Hindlimb muscle (tissue), 1 donor: ENCODE measurements at regions not wholly inside any gene's neighbourhood (a gene's known extent, or its start where the extent isn't known, plus 50 kb on each side); places are given as distances from the start of the nearest gene placed in this dataset.
"Not testable (repeated sequence)": the region's sequence is repeated elsewhere in the genome, so short reads cannot be mapped to it uniquely, and the experiment has no call there.

Experiments used
- DNase-seq: peaks from one replicate; pipeline ENCODE4 v3.0.0-alpha.2; 2013

GRCh38 chr5:173667702-173668101 lies 51.3 kb upstream of the BOD1 start:
- DNase-seq: no peak

DNA sequence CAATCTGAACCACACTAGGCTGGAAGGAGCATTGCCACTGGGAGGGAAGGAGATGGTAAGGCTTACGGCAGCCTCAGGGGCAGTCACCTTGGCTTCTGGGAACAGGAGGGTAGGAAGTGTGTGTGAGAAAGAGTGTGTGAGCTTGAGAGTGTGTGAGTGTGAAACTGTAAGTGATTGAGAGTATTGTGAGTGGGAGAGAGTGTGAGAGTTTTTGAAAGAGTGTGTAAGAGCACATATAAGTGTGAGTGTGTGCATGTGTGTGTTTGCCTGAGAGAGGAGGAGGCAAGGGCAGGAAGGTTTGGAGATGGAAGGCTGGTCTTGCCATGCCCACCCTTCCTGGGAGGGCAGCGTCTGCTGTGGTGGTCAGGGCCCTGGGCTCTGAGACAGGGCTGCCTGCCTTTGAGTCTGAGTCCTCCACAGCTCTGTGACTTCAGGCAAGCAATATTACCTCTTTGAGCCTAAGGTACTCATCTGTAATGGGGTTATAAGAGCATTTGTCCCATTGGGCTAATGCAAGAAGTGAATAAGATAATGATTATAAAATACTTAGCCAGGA lies 51.9 kb upstream of the BOD1 start:
- DNase-seq: no peak

DNA sequence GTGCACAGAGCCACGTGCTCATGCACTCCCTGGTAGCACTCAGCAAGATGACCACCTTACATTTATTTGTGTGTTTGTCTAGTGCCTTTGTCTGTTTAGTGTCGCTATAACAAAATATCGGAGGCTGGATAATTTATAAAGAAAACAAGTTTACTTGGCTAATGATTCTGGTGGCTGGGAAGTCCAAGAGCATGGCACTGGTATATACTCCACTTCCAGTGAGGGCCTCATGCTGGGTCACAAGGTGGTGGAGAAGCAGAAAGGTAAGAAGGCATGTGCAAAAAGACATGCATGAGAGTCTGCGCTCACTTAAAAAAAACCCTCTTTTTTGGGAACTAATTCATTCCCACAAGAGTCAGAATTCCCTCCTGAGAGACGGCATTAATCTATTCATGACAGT lies 52.5 kb upstream of the BOD1 start:
- DNase-seq: no peak

DNA sequence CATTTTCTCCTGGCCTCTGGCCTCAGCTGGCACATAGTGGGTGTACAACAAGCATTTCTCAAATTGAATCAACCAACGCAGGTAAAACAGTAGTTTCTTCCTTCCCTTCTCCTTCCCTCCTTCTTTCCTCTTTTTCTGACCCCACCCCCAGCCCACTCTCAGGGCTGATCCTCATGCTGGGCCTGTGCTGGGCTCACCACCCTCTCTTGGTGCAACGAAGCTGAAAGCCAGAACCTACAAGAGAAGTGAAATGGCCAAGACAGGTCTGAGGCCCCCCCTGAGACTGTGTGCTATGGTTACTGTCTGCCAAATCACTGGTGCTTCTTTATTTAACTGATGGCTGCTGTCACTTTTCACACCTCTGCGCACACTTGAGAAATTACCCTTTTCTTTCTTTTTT lies 53.0 kb upstream of the BOD1 start:
- DNase-seq: no peak

- DNase-seq: no peak
These were observed 53.7 kb upstream of the BOD1 start for GRCh38 chr5:173670130-173670651.

GRCh38 chr5:173670791-173671120 lies 54.3 kb upstream of the BOD1 start:
- DNase-seq: no peak

GRCh38 chr5:173671121-173671949 lies 54.9 kb upstream of the BOD1 start:
- no peak for DNase-seq

- no peak for DNase-seq
These were observed 55.7 kb upstream of the BOD1 start for GRCh38 chr5:173672166-173672565.

DNA sequence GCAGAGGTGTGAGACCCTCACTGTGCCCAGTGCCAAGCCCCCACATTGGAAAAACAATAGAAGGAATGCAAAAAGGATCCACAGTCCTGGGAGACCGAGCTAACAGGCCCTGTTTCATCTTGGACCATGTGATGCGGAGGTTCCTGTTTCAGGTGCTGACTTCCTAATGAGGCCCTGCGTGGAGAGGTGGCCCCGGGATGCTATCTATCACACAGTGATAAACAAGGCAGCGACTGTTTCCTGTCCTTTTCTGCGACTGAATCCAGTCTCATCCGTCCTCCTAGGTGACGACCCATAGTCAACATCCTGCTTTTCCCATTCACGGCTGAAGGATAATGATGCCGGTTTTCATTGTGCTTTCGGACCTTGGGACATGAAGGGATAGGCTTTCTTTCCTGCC lies 56.4 kb upstream of the BOD1 start:
- DNase-seq: no peak

DNA sequence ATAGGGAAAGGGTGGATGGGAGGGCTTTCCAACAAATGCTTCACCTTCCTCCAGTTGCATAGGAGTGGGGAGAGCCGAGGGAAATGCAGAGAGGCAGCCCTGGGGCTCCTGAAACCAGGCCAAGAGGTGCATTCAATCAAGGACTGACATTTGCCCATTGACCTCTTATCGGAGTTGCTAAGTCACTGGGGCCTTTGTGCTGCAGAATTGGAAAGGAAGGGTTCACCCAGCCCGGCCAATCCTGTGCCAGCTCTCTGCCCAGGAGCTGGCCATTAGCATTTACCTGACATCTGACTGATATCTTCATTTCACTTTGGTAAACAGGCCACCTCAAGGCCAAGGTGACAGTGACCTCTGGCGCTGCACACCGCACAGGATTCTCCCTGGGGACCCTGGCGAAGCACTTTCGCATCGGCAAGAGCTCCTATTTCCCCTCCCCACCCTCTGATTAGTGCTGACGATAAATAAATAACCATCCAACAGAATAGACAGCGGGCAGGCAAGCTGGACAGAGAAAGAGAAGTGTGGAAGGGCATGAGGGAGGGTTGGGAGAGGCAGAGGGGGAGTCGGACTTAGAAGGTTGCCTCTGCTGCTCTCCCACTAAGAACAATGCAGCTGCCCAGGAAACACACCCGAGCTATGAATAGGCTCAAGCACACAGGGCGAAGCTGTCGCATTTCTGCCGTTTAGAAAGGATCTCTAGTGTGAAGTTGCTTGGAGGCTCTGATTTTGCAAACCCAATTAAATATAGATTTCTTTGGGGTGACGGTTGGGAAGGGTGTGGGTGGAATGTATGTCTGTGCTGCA lies 57.0 kb upstream of the BOD1 start:
- DNase-seq: no peak

- DNase-seq: no peak
These were observed 59.0 kb upstream of the BOD1 start for GRCh38 chr5:173675287-173675996.

DNA sequence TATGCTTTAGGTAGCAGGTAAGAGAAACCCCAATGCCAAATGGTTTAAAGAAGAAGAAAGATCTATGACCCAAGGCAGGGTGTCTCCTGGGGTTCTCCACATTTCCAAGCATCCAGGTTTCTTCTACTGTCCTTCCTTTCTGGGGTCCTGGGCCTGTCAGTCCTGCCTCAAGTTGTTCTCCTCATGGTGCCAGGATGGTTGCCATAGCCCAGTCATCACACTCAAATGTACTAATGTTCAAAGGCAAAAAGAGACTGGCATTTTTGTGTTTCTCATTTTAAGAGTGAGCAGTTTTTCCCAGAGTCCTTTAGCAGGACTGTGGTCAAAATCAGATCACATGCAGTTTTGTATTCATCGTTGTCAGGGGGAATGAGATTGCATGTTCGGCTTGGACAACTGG lies 59.9 kb upstream of the BOD1 start:
- no peak for DNase-seq

DNA sequence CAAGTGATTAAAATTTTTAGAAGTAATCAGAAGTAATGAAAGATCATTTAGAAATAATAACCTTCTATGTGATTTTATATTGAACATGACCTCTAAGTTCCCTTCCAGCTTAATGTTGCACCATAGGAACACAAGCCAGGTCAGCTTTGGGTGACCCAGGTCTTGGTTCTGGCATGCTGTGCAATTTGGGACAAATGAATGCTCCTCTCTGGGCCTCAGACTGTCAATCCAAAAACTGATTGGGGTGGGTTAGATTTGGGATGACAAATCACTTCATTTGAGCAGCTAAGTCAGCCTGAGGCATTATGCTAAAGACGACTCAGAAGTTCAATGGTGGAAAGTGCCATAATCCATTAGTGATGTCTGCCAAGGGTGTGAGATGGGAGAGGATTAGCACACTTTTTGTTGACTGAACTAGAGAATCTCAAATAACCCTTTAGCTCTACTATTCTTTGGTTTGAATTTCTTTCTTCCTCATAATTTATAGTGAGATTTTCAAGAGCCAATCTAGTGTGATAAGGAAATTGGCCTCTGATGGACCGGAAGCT lies 60.7 kb upstream of the BOD1 start:
- no peak for DNase-seq

DNA sequence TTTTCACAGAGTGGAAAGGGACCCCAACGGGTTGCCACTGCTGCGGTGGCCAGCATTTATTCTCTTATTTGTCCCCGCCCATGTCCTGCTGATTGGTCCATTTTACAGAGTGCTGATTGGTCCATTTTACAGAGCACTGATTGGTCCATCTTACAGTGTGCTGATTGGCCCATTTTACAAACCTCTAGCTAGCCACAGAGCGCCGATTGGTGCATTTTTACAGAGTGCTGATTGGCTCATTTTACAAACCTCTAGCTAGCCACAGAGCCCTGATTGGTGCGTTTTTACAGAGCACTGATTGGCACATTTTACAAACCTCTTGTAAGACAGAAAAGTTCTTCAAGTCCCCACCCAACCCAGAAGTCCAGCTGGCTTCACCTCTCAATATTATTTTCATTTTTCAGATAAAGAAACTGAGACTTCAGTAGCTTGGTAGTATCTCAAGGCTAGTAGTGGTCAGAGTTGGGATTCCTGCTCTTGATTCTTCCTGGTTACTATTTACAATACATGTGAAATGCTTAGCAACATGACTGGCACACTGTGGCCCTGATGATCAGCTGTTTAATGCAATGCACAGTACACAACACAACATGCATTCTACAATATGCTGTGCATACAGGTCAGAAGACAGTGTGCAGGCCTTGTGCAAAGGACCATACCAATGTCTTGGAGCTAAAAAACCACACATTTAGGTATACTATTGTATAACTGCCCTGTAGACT lies 63.6 kb upstream of the BOD1 start:
- DNase-seq: no peak

- no peak for DNase-seq
These were observed 64.3 kb upstream of the BOD1 start for GRCh38 chr5:173680660-173681242.

DNA sequence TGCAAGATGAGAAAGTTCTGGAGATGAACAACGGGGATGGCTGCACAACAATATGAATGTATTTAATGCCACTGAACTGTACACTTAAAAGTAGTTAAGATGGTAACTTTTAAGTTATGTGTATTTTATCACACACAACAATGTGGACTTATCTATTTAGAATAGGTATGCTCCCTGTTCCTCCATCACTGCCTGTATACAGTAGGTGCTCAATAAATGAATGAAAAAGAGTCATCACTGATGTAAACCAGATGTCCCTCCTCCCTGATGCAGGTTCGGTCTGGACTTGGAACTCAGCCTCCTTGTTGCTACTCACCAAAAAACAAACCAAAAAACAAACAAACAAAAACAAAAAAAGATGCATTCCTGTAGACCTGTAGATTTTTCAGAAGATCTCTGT lies 65.9 kb upstream of the BOD1 start:
- DNase-seq: no peak

DNA sequence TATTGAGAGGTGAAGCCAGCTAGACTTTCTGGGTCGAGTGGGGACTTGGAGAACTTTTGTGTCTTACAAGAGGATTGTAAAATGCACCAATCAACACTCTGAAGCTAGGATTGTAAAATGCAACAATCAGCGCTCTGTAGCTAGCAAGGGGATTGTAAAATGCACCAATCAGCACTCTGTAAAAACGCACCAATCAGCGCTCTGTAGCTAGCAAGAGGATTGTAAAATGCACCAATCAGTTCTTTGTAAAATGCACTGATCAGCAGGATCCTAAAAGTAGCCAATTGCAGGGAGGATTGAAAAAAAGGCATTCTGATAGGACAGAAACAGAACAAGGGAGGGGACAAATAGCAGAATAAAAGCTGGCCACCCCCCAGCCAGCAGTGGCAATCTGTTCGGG lies 68.1 kb upstream of the BOD1 start:
- DNase-seq: not testable (repeated sequence)

DNA sequence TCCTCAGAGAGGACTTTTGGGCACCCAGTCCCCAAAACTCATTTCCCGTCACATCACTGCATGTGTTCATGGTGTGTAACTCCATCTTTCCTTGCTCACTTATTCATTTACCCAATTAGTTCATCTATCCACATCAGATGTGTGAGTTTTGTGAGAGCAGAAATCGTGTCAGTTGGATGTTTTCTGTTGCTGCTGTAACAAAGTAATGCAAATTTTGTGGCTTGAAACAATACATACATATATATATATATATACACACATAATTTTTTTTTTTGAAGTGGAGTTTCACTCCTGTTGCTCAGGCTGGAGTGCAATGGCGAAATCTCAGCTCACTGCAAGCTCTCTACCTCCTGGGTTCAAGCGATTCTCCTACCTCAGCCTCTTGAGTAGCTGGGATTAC lies 70.5 kb upstream of the BOD1 start:
- DNase-seq: no peak

DNA sequence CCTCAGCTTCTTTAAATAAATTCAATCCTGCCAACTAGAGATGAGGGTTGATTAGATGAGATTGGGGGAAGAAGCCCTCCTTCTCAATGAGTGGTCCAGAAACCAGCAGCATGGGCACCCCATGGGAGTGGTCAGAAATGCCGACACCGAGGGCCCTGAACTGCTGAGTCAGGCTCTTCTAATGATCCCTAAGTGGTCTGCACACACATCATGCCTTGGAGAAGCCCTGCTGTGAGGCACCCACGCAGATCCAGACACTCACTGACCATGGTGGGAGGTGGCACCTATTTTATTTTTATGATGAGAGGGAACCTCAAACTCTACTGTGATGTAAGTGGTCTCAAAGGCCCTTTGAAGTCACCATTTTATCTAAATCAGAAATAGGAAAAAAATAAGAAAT lies 72.3 kb upstream of the BOD1 start:
- DNase-seq: no peak

- no peak for DNase-seq
These were observed 72.8 kb upstream of the BOD1 start for GRCh38 chr5:173689171-173689736.

- no peak for DNase-seq
These were observed 73.4 kb upstream of the BOD1 start for GRCh38 chr5:173689737-173690360.
